NCI-H1092 treated with DMSO at 0.1 percent for 48 hours (cell line): ENCODE measurements at regions not wholly inside any gene's neighbourhood (a gene's known extent, or its start where the extent isn't known, plus 50 kb on each side); places are given as distances from the start of the nearest gene placed in this dataset.

Source experiments
- DNase-seq: peaks from one replicate; lab custom pipeline; 2025; lab: John Stamatoyannopoulos, UW

GRCh38 chr2:200013906-200014305 is 58.5 kb downstream of the MAIP1 start:
- DNase-seq: no peak

GRCh38 chr2:200021449-200022114 is 66.2 kb downstream of the MAIP1 start:
- no peak for DNase-seq

GRCh38 chr2:200022511-200022910 is 67.1 kb downstream of the MAIP1 start:
- DNase-seq: no peak

- no peak for DNase-seq
Observed at GRCh38 chr2:200023570-200023969, 68.2 kb downstream of the MAIP1 start.

GRCh38 chr2:200025717-200026116 is 70.3 kb downstream of the MAIP1 start:
- DNase-seq: no peak

GRCh38 chr2:200026332-200027230 is 71.2 kb downstream of the MAIP1 start:
- no peak for DNase-seq

- no peak for DNase-seq
Observed at GRCh38 chr2:200028998-200029397, 73.6 kb downstream of the MAIP1 start.

- no peak for DNase-seq
Observed at GRCh38 chr2:200032895-200033294, 77.5 kb downstream of the MAIP1 start.

- DNase-seq: no peak
Observed at GRCh38 chr2:200033929-200034328, 78.5 kb downstream of the MAIP1 start.

- no peak for DNase-seq
Observed at GRCh38 chr2:200034816-200035215, 79.4 kb downstream of the MAIP1 start.

GRCh38 chr2:200039724-200040650 is 84.6 kb downstream of the MAIP1 start:
- no peak for DNase-seq

- no peak for DNase-seq
Observed at GRCh38 chr2:200040831-200041230, 85.4 kb downstream of the MAIP1 start.

GRCh38 chr2:200041639-200042038 is 86.3 kb downstream of the MAIP1 start:
- no peak for DNase-seq

GRCh38 chr2:200042102-200042735 is 86.8 kb downstream of the MAIP1 start:
- DNase-seq: no peak

GRCh38 chr2:200042944-200043343 is 87.6 kb downstream of the MAIP1 start:
- DNase-seq: no peak

GRCh38 chr2:200044453-200044852 is 89.1 kb downstream of the MAIP1 start:
- no peak for DNase-seq

GRCh38 chr2:200048421-200048820 is 93.0 kb downstream of the MAIP1 start:
- DNase-seq: no peak

- DNase-seq: no peak
Observed at GRCh38 chr2:200049086-200049485, 93.7 kb downstream of the MAIP1 start.

- DNase-seq: no peak
Observed at GRCh38 chr2:200050921-200051610, 95.7 kb downstream of the MAIP1 start.

GRCh38 chr2:200051611-200051945 is 96.2 kb downstream of the MAIP1 start:
- no peak for DNase-seq

- DNase-seq: no peak
Observed at GRCh38 chr2:200052627-200053026, 97.2 kb downstream of the MAIP1 start.
